GM12878 (cell line): ENCODE measurements at regions not wholly inside any gene's neighbourhood (a gene's known extent, or its start where the extent isn't known, plus 50 kb on each side); places are given as distances from the start of the nearest gene placed in this dataset.

Source experiments
- ATAC-seq: fragments of 200-7000 bp; cut with Tn5 transposase; 3 replicates; pipeline ENCODE4 v1.9.1; 2020; ENCODE audit warnings: mild to moderate bottlenecking, moderate library complexity
- BruUV-seq: library from RNA; stranded (reverse); fragments of 400-500 nt; replicated peaks from 2 replicates; lab custom pipeline; 2021; lab: Mats Ljungman, UMichigan
- CTCF ChIA-PET: fragments of 300-600 bp; sonication (Branson Sonifier 250); formaldehyde crosslinking; extraction: SDS; loops from one replicate; lab custom pipeline; 2021; ENCODE audit warnings: inconsistent platforms; lab: Yijun Ruan, JAX
- POLR2A ChIA-PET: fragments of 350-600 bp; formaldehyde crosslinking; extraction: SDS; loops from one replicate; lab custom pipeline; 2021; ENCODE audit warnings: inconsistent platforms; lab: Charles Lee
- RAD21 ChIA-PET: fragments of 300-600 bp; sonication (Branson Sonifier 250); formaldehyde crosslinking; loops from one replicate; lab custom pipeline; 2023; ENCODE audit warnings: antibody characterized with exemption; ENCODE audit not compliant: unreplicated experiment; lab: Charles Lee
- SMC1A ChIA-PET: fragments of 300-600 bp; sonication (Branson Sonifier 250); formaldehyde crosslinking; loops from one replicate; lab custom pipeline; 2023; ENCODE audit not compliant: unreplicated experiment, uncharacterized antibody; lab: Charles Lee
- DNase-seq: peaks from one replicate; pipeline ENCODE4 v3.0.0-alpha.2; 2011; ENCODE audit warnings: low read depth, low spot score
- FAIRE-seq: peaks from 3 replicates; lab custom pipeline; 2011; peaks lifted over from hg19 to GRCh38; lab: Jason Lieb, UNC
- H2AFZ ChIP-seq: 2 replicates; pipeline ENCODE4 v1.6.0; 2011; ENCODE audit warnings: low read depth, low read length, control low read depth; ENCODE audit not compliant: control insufficient read depth
- H3K27ac ChIP-seq: 2 replicates; pipeline ENCODE4 v1.5.1; 2011; ENCODE audit warnings: control low read depth; ENCODE audit not compliant: control insufficient read depth, insufficient read depth
- H3K27me3 ChIP-seq, 2 experiments: replicated peaks in 1 of 2; 2 replicates each; pipeline versions ENCODE4 v1.6.0 to v1.6.1; 2011; ENCODE audit warnings: low read length in 1 of 2; ENCODE audit not compliant: control insufficient read depth in 2 of 2, insufficient read depth in 2 of 2
- H3K36me3 ChIP-seq, 2 experiments: 2 replicates each; pipeline ENCODE4 v1.5.1; 2011; ENCODE audit warnings: low read length in 1 of 2; ENCODE audit not compliant: control insufficient read depth in 2 of 2, insufficient read depth in 2 of 2
- H3K4me1 ChIP-seq: 2 replicates; pipeline ENCODE4 v1.6.1; 2011; ENCODE audit warnings: mild to moderate bottlenecking, low read length, moderate library complexity, mixed read lengths; ENCODE audit not compliant: control insufficient read depth, insufficient read depth
- H3K4me2 ChIP-seq: 2 replicates; pipeline ENCODE4 v1.6.0; 2011; ENCODE audit warnings: control low read depth; ENCODE audit not compliant: control insufficient read depth, insufficient read depth
- H3K4me3 ChIP-seq: fragments of 200-600 bp; sonication (generic); 2 replicates; pipeline ENCODE4 v1.5.1; 2016
- H3K79me2 ChIP-seq: 2 replicates; pipeline ENCODE4 v1.6.0; 2011; ENCODE audit warnings: low read length; ENCODE audit not compliant: control insufficient read depth, insufficient read depth
- H3K9ac ChIP-seq: 2 replicates; pipeline ENCODE4 v1.8.0; 2011; ENCODE audit warnings: low read length, control low read depth, mixed read lengths; ENCODE audit not compliant: control insufficient read depth, insufficient read depth
- H3K9me3 ChIP-seq: replicated peaks from 3 replicates; pipeline ENCODE4 v1.5.1; 2011; ENCODE audit warnings: mild to moderate bottlenecking, low read length; ENCODE audit not compliant: control insufficient read depth, insufficient read depth
- H4K20me1 ChIP-seq: 2 replicates; pipeline ENCODE4 v1.6.0; 2011; ENCODE audit not compliant: control insufficient read depth, insufficient read depth
- BHLHE40 ChIP-seq, 2 experiments: fragments of 450-650 bp in 1 of 2; IDR thresholded peaks; 2 replicates each; pipeline ENCODE4 v1.6.1; 2011 to 2017; ENCODE audit warnings: low read depth in 2 of 2, borderline replicate concordance in 1 of 2, improper control_type of control experiment in 1 of 2, low read length in 1 of 2, mild to moderate bottlenecking in 1 of 2
- CHD4 ChIP-seq: fragments of 200-600 bp; sonication (generic); IDR thresholded peaks from 2 replicates; pipeline ENCODE4 v1.6.1; 2016; ENCODE audit warnings: mild to moderate bottlenecking
- HCFC1 ChIP-seq: fragments of 150-350 bp; IDR thresholded peaks from 2 replicates; pipeline ENCODE4 v1.6.1; 2014; ENCODE audit warnings: low read length
- MTA2 ChIP-seq: fragments of 450-650 bp; IDR thresholded peaks from 2 replicates; pipeline ENCODE4 v1.6.1; 2016; ENCODE audit warnings: low read depth, mild to moderate bottlenecking, moderate library complexity
- MYC ChIP-seq: IDR thresholded peaks from 2 replicates; pipeline ENCODE4 v1.6.1; 2011; ENCODE audit warnings: mild to moderate bottlenecking, low read length, moderate library complexity, inconsistent platforms; ENCODE audit not compliant: insufficient read depth, insufficient replicate concordance, insufficient read length, severe bottlenecking
- NFXL1 ChIP-seq: fragments of 450-650 bp; IDR thresholded peaks from 2 replicates; pipeline ENCODE4 v1.6.1; 2017; ENCODE audit warnings: antibody characterized with exemption, mild to moderate bottlenecking, borderline replicate concordance
- POLR2AphosphoS2 ChIP-seq: IDR thresholded peaks from 2 replicates; pipeline ENCODE4 v1.6.1; 2011; ENCODE audit warnings: low read depth, mild to moderate bottlenecking, low read length, improper control_type of control experiment, moderate library complexity
- RCOR1 ChIP-seq: conservative IDR thresholded peaks from 2 replicates; pipeline ENCODE4 v1.6.1; 2012; ENCODE audit warnings: low read depth, low read length, improper control_type of control experiment
- RFX5 ChIP-seq: IDR thresholded peaks from 2 replicates; pipeline ENCODE4 v1.6.1; 2011; ENCODE audit warnings: low read depth, low read length, improper control_type of control experiment
- RUNX3 ChIP-seq: IDR thresholded peaks from 2 replicates; pipeline ENCODE4 v1.6.1; 2012; ENCODE audit warnings: low read length, inconsistent platforms
- SMAD5 ChIP-seq: IDR thresholded peaks from 2 replicates; pipeline ENCODE4 v1.6.1; 2016; ENCODE audit warnings: antibody characterized with exemption, low read depth
- ZNF207 ChIP-seq: fragments of 450-650 bp; IDR thresholded peaks from 2 replicates; pipeline ENCODE4 v1.6.1; 2014; ENCODE audit warnings: antibody characterized with exemption, mild to moderate bottlenecking, borderline replicate concordance
- WGBS: methylation state at CpG from one replicate; pipeline ENCODE4 v1.1.6; 2016; ENCODE audit warnings: low lambda C conversion rate; ENCODE audit not compliant: insufficient replicate concordance, insufficient coverage; ENCODE audit errors: missing lambda C conversion rate; 5-methylcytosine and 5-hydroxymethylcytosine counted together
- in situ Hi-C: fragments of 300-500 bp; cut with MboI; formaldehyde crosslinking; loops from 9 replicates; pipeline ENCODE4 v1.14.3; 2018; ENCODE audit warnings: mixed read lengths
- intact Hi-C: fragments of 100-400 bp; cut with micrococcal nuclease; formaldehyde crosslinking; loops from one replicate; pipeline ENCODE4 v1.14.2; 2022; ENCODE audit not compliant: unreplicated experiment
- TF ChIP-seq, protein P1 (sequence below): fragments of 150-350 bp; IDR thresholded peaks from 2 replicates; pipeline ENCODE4 v1.6.1; 2016; ENCODE audit warnings: low read depth, low read length
- TF ChIP-seq, protein P2 (sequence below): IDR thresholded peaks from 2 replicates; pipeline ENCODE4 v1.6.1; 2011; ENCODE audit warnings: borderline replicate concordance, low read depth, mild to moderate bottlenecking, moderate library complexity, mixed read lengths, low read length; ENCODE audit not compliant: insufficient read depth; ENCODE audit errors: extremely low read length
- TF ChIP-seq, protein P3 (sequence below): fragments of 450-650 bp; IDR thresholded peaks from 2 replicates; pipeline ENCODE4 v1.6.1; 2017; ENCODE audit warnings: mild to moderate bottlenecking, low read depth, inconsistent platforms; ENCODE audit not compliant: poor library complexity, severe bottlenecking
- TF ChIP-seq, protein P4 (sequence below): fragments of 450-650 bp; IDR thresholded peaks from 2 replicates; pipeline ENCODE4 v1.6.1; 2014; ENCODE audit warnings: mild to moderate bottlenecking

DNA sequence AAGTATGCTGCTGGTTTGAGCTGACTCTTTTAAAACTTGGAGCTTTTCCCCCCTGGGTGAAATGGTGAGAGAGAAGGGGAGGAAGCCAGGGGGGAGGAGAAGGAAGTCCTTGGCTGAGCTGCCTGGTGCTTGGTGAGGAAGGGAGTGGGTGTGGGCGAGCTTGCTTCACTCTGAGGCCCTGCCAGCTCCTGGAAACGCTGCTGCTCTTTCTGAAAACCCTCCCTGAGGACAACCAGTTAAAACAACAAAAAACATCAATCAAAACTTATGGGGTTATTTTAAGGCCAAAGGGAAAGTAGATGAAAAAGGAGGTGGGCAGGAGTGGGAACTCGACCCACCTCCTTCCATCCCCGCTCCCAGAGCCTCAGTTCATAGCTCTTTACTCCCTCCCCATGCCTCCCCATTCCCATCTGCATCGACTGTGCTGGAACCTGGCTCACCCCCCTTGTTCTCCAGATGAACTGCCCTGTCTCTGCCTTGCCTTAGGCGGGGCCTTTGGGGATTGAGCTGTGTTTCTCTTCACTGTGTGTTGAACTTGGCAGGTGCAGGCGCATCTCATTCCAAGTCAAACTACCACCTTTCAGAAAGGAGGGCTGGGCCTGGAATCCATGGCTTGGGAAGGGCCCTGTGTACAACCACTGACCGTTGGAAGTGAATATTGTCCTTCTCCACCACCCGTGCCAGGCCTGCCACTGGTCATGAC, 166.1 kb downstream of the ZNF621 start (continued):
- TF ChIP-seq MYC (no peak), NFXL1 (no peak), CHD4 (no peak), RUNX3 (no peak), SMAD5 (no peak)
- TF ChIP-seq, all 136 proteins: peak for 0

DNA sequence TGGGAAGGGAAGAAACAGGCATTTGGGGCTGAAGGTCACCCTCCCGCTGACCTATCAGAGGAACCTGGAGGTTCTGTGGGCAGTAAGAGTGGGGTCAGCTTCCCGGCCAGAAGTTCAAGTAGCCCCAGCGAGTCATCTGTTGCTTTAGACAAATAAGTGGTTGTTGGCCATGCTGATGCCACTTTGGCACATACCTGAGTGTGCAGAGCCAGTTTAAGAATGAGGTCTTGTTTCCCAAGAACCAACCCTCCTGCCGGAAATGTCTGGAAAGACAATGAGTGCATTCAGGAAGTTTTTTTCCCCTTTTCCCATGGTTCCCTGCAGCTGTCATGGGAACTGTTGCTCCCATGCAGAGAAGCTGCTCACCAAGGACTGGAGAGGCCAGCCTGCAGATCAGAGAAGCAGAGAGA, 166.7 kb downstream of the ZNF621 start:
- Histone ChIP-seq H3K4me3 (no peak overlapping the region), H3K27me3 (peaks cover 0 to 9% of the 10 kb centered on the region in 2 experiments; a peak in 2 of 4 replicates), H3K79me2 (no peaks in the 10 kb centered on the region), H3K9me3 (no peaks in the 10 kb centered on the region), H3K9ac (no peak overlapping the region), H3K36me3 (no peaks in the 10 kb centered on the region), H2AFZ (no peak overlapping the region), H3K4me1 (no peaks in the 10 kb centered on the region), H3K27ac (no peak overlapping the region), H3K4me2 (no peak overlapping the region), H4K20me1 (no peaks in the 10 kb centered on the region)
- WGBS: 55% methylated on average over 4 of the region's 4 CpGs
- DNase-seq (no peak), FAIRE-seq (no peak), ATAC-seq (no peak)
- CTCF ChIA-PET: no interaction called here
- SMC1A ChIA-PET: no interaction called here
- no TSS peak for BruUV-seq
- intact Hi-C loops (no loop called here), in situ Hi-C loops (no loop called here)
- POLR2A ChIA-PET: no interaction called here
- RAD21 ChIA-PET: no interaction called here
- TF ChIP-seq HCFC1 (no peak), POLR2AphosphoS2 (no peak), RFX5 (no peak), RCOR1 (no peak), BHLHE40 (IDR thresholded peaks at IDR 0.05; ENCODE audit: borderline replicate concordance in 1 of 2, low read depth in 2 of 2, low read length in 1 of 2) (no peak), ZNF207 (no peak), MTA2 (no peak)
- TF ChIP-seq, protein P1, sequence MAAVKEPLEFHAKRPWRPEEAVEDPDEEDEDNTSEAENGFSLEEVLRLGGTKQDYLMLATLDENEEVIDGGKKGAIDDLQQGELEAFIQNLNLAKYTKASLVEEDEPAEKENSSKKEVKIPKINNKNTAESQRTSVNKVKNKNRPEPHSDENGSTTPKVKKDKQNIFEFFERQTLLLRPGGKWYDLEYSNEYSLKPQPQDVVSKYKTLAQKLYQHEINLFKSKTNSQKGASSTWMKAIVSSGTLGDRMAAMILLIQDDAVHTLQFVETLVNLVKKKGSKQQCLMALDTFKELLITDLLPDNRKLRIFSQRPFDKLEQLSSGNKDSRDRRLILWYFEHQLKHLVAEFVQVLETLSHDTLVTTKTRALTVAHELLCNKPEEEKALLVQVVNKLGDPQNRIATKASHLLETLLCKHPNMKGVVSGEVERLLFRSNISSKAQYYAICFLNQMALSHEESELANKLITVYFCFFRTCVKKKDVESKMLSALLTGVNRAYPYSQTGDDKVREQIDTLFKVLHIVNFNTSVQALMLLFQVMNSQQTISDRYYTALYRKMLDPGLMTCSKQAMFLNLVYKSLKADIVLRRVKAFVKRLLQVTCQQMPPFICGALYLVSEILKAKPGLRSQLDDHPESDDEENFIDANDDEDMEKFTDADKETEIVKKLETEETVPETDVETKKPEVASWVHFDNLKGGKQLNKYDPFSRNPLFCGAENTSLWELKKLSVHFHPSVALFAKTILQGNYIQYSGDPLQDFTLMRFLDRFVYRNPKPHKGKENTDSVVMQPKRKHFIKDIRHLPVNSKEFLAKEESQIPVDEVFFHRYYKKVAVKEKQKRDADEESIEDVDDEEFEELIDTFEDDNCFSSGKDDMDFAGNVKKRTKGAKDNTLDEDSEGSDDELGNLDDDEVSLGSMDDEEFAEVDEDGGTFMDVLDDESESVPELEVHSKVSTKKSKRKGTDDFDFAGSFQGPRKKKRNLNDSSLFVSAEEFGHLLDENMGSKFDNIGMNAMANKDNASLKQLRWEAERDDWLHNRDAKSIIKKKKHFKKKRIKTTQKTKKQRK: no peak
- TF ChIP-seq, protein P2, sequence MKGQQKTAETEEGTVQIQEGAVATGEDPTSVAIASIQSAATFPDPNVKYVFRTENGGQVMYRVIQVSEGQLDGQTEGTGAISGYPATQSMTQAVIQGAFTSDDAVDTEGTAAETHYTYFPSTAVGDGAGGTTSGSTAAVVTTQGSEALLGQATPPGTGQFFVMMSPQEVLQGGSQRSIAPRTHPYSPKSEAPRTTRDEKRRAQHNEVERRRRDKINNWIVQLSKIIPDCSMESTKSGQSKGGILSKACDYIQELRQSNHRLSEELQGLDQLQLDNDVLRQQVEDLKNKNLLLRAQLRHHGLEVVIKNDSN: no peak
- TF ChIP-seq, protein P3, sequence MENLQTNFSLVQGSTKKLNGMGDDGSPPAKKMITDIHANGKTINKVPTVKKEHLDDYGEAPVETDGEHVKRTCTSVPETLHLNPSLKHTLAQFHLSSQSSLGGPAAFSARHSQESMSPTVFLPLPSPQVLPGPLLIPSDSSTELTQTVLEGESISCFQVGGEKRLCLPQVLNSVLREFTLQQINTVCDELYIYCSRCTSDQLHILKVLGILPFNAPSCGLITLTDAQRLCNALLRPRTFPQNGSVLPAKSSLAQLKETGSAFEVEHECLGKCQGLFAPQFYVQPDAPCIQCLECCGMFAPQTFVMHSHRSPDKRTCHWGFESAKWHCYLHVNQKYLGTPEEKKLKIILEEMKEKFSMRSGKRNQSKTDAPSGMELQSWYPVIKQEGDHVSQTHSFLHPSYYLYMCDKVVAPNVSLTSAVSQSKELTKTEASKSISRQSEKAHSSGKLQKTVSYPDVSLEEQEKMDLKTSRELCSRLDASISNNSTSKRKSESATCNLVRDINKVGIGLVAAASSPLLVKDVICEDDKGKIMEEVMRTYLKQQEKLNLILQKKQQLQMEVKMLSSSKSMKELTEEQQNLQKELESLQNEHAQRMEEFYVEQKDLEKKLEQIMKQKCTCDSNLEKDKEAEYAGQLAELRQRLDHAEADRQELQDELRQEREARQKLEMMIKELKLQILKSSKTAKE: no peak
- TF ChIP-seq, protein P4, sequence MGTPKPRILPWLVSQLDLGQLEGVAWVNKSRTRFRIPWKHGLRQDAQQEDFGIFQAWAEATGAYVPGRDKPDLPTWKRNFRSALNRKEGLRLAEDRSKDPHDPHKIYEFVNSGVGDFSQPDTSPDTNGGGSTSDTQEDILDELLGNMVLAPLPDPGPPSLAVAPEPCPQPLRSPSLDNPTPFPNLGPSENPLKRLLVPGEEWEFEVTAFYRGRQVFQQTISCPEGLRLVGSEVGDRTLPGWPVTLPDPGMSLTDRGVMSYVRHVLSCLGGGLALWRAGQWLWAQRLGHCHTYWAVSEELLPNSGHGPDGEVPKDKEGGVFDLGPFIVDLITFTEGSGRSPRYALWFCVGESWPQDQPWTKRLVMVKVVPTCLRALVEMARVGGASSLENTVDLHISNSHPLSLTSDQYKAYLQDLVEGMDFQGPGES: no peak
